Cardiac muscle cell (in vitro differentiated cells and primary cell): ENCODE measurements at regions not wholly inside any gene's neighbourhood (a gene's known extent, or its start where the extent isn't known, plus 50 kb on each side); places are given as distances from the start of the nearest gene placed in this dataset.

Experiments
- DNase-seq, 2 donors: peaks; one replicate each; pipeline versions ENCODE4 v3.0.0 to v3.0.0-alpha.2; 2010 to 2017; ENCODE audit warnings: low read depth in 1 of 2, low spot score in 1 of 2
- H3K27ac ChIP-seq: fragments of 200-600 bp; sonication (generic); 2 replicates; pipeline ENCODE4 v1.5.1; 2016
- H3K27me3 ChIP-seq: fragments of 200-600 bp; sonication (generic); 2 replicates; pipeline ENCODE4 v1.6.0; 2016; ENCODE audit warnings: control low read depth
- H3K36me3 ChIP-seq: fragments of 200-600 bp; sonication (generic); 2 replicates; pipeline ENCODE4 v1.5.1; 2016; ENCODE audit warnings: control low read depth
- H3K4me1 ChIP-seq: fragments of 200-600 bp; sonication (generic); 2 replicates; pipeline ENCODE4 v1.8.1; 2017; ENCODE audit warnings: low read depth, mild to moderate bottlenecking, mixed run types
- H3K4me3 ChIP-seq: fragments of 200-600 bp; sonication (generic); 2 replicates; pipeline ENCODE4 v1.5.1; 2016; ENCODE audit warnings: mild to moderate bottlenecking
- H3K9me3 ChIP-seq: fragments of 200-600 bp; sonication (generic); 2 replicates; pipeline ENCODE4 v1.5.1; 2017; ENCODE audit warnings: low read depth, mild to moderate bottlenecking, control low read depth
- TF ChIP-seq, protein P1 (sequence below): IDR thresholded peaks from 2 replicates; pipeline ENCODE4 v1.5.1; 2012; ENCODE audit warnings: low read depth, mild to moderate bottlenecking, low read length

DNA sequence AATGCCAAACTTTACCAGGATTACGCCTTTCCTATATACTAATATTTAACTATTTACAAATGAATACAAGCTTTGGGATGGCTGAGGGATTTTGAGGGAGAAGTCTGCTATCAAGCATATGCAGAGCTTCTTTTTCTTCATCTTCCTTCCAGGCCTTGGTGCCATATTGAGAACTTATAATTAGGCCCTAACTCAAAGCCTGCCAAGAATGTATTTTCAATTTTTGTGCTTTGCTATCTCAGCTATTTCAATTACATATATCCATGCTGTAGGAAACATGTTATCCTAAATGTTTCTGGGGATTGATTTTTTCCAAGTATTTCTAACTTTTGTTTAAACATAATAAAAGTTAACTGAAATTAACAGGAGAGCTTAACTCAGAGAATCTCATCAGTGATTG, 425.0 kb upstream of the GRM7 start:
- Histone ChIP-seq H3K27ac (no peak overlapping the region), H3K27me3 (no peaks in the 10 kb centered on the region), H3K36me3 (no peaks in the 10 kb centered on the region), H3K4me1 (no peaks in the 10 kb centered on the region), H3K4me3 (no peak overlapping the region), H3K9me3 (no peaks in the 10 kb centered on the region)
- DNase-seq: no peak
- TF ChIP-seq, protein P1, sequence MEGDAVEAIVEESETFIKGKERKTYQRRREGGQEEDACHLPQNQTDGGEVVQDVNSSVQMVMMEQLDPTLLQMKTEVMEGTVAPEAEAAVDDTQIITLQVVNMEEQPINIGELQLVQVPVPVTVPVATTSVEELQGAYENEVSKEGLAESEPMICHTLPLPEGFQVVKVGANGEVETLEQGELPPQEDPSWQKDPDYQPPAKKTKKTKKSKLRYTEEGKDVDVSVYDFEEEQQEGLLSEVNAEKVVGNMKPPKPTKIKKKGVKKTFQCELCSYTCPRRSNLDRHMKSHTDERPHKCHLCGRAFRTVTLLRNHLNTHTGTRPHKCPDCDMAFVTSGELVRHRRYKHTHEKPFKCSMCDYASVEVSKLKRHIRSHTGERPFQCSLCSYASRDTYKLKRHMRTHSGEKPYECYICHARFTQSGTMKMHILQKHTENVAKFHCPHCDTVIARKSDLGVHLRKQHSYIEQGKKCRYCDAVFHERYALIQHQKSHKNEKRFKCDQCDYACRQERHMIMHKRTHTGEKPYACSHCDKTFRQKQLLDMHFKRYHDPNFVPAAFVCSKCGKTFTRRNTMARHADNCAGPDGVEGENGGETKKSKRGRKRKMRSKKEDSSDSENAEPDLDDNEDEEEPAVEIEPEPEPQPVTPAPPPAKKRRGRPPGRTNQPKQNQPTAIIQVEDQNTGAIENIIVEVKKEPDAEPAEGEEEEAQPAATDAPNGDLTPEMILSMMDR: no peak

DNA sequence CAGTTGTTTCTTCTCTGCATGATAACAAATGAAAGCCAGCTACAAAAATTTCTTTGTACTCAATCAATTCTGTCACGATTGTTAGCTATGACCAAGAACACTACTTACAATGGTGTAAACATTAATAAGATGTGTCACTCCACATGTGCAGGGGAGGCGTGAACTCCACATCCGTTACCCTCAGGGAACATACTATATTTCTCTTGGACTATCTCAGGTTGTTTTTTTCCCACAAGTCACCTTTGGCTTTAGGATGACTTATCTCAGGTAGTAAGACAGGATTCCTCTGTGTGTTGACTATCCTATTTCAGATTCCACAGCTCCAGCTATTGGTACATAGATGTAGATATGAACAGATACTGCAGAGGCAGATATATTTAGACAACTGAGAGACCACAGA, 423.3 kb upstream of the GRM7 start:
- no peaks in the 10 kb centered on the region for H3K9me3 ChIP-seq
- TF ChIP-seq, protein P1: no peak
- H3K27me3 ChIP-seq: no peaks in the 10 kb centered on the region
- DNase-seq: no peak
- H3K4me1 ChIP-seq: no peaks in the 10 kb centered on the region
- H3K4me3 ChIP-seq: no peak overlapping the region
- H3K27ac ChIP-seq: no peak overlapping the region
- H3K36me3 ChIP-seq: no peaks in the 10 kb centered on the region

DNA sequence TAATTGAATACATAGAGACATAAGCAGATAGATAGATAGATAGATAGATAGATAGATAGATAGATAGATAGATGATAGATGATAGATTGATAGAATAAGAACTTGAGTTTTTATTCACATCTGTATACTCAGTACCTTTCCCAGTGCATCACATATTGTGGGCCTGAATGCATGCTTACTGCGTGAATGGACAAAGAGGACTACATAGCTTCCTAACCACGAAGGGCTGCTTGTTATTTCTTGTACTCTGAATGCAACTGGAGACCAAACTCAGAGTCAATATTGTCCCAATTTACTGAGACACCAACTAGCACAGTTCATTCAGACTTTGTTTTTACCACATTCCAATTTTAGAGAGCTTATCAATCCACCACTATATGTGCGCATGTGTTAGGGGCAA, 422.9 kb upstream of the GRM7 start:
- Histone ChIP-seq H3K27me3 (no peaks in the 10 kb centered on the region), H3K4me1 (no peaks in the 10 kb centered on the region), H3K4me3 (no peak overlapping the region), H3K9me3 (no peaks in the 10 kb centered on the region), H3K36me3 (no peaks in the 10 kb centered on the region), H3K27ac (no peak overlapping the region)
- no peak for DNase-seq
- TF ChIP-seq, protein P1: no peak

DNA sequence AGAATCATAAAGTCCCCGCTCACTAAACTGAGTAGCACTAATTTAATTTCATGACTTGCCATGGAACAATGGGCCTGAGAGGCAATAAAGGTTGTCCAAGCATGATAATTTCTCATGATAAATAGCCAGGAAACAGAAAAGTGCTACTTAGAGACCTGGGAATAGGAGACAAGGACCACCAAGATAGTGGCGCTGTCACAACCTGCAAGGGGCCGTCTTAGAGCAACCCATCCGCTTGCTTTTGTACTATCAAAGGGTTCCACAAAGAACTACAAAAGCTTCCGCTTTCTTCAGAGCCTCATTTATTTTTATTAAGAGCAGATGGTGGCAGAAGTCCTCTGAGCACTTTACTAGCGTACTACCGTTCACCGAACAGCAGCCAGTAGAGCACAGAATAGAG, 421.7 kb upstream of the GRM7 start:
- Histone ChIP-seq H3K4me3 (no peak overlapping the region), H3K36me3 (no peaks in the 10 kb centered on the region), H3K27me3 (no peaks in the 10 kb centered on the region), H3K9me3 (no peaks in the 10 kb centered on the region), H3K27ac (no peak overlapping the region), H3K4me1 (no peaks in the 10 kb centered on the region)
- TF ChIP-seq, protein P1: no peak
- no peak for DNase-seq

DNA sequence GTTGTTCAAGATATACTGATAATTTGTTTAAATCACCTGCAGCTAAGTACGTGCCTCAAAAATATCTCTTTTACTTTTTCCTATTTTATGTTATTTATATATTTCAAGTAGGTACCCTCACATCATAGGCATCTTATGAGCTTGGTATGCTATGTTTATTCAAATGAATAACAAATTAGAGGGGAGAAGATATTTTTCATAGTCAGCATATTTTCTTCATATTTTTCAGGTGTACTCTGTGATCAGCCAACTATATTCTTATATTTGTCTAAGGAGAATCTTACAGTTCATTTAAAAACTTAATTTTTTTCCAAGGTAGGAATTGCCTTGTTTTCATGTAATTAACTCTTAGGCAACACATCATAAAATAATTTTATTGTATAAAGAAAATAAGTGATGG, 421.1 kb upstream of the GRM7 start:
- DNase-seq: no peak
- no peak overlapping the region for H3K4me3 ChIP-seq
- no peaks in the 10 kb centered on the region for H3K27me3 ChIP-seq
- H3K4me1 ChIP-seq: no peaks in the 10 kb centered on the region
- H3K27ac ChIP-seq: no peak overlapping the region
- H3K36me3 ChIP-seq: no peaks in the 10 kb centered on the region
- H3K9me3 ChIP-seq: no peaks in the 10 kb centered on the region
- TF ChIP-seq, protein P1: no peak

DNA sequence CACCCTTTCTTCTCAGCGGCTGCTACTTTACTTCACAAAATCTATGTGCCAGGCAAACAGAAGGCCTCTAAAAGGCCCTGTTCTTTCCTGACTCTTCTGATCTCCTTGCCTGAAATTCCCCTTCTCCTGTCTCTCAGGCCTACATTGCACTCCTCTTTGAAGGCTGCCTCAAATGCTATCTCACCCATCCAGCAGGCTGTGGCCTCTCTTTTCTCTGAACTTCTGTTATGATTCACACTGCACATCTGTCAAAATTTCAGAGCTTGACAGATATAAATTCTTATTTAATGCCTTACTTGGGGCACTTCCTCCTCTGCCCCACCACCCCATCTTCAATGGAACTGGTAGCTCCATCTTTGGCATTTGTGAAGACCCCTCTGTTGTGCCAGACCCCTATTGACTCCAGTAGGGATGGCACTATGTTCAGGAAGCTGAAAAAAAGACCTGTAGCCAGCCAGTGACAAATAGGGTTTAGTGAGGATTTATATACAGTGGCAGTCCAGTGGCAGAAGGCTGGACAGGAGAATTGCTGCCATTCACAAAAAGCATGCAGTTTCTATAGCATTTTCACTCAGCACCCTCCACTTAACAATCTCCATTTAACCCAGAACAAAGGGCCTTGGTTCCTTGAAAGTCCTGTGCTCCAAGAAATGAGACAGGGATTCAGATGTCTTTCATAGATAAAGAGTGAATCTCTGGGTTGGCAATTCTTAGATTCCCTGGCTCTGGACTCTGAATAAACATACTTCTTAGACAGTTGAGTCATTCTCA, 415.8 kb upstream of the GRM7 start:
- no peaks in the 10 kb centered on the region for H3K27me3 ChIP-seq
- H3K9me3 ChIP-seq: no peaks in the 10 kb centered on the region
- TF ChIP-seq, protein P1: no peak
- H3K36me3 ChIP-seq: no peaks in the 10 kb centered on the region
- H3K4me1 ChIP-seq: no peaks in the 10 kb centered on the region
- H3K4me3 ChIP-seq: no peak overlapping the region
- H3K27ac ChIP-seq: no peak overlapping the region
- DNase-seq: no peak
